Naive thymus-derived CD8-positive, alpha-beta T cell (primary cell): ENCODE measurements at regions not wholly inside any gene's neighbourhood (a gene's known extent, or its start where the extent isn't known, plus 50 kb on each side); places are given as distances from the start of the nearest gene placed in this dataset.

ENCODE experiments used
- ATAC-seq, 2 donors: fragments of 150-1000 bp; cut with Tn5 transposase in 1 of 2; sonication (Bioruptor Pico), chemical (Tn5 transposase) in 1 of 2; 1 replicate in 1 of 2; 2 replicates in 1 of 2; pipeline ENCODE4 v1.10.0; 2021; ENCODE audit warnings: mild to moderate bottlenecking in 2 of 2, moderate library complexity in 2 of 2
- POLR2A ChIA-PET: fragments of 350-600 bp; sonication (Branson Sonifier 250); formaldehyde crosslinking; loops from one replicate; lab custom pipeline; 2021; ENCODE audit warnings: antibody characterized with exemption; lab: Charles Lee
- DNase-seq, 10 donors: peaks; one replicate each; pipeline versions ENCODE4 v3.0.0 to v3.0.0-alpha.2; 2020 to 2022
- H3K27ac Mint-ChIP-seq, 10 donors: one replicate each; pipeline ENCODE4 v1.8.0; 2020 to 2022; ENCODE audit warnings: mild to moderate bottlenecking in 10 of 10, mixed read lengths in 10 of 10, moderate library complexity in 4 of 10, inconsistent platforms in 1 of 10
- H3K27me3 Mint-ChIP-seq, 5 donors: one replicate each; pipeline ENCODE4 v1.8.0; 2021 to 2022; ENCODE audit warnings: mixed read lengths in 5 of 5
- H3K36me3 Mint-ChIP-seq, 3 donors: one replicate each; pipeline ENCODE4 v1.8.0; 2020 to 2022; ENCODE audit warnings: mixed read lengths in 3 of 3, mild to moderate bottlenecking in 2 of 3, inconsistent platforms in 1 of 3
- H3K4me1 Mint-ChIP-seq, 4 donors: one replicate each; pipeline ENCODE4 v1.8.0; 2021 to 2022; ENCODE audit warnings: mixed read lengths in 4 of 4
- H3K4me3 Mint-ChIP-seq, 10 donors: one replicate each; pipeline ENCODE4 v1.8.0; 2020 to 2022; ENCODE audit warnings: mild to moderate bottlenecking in 10 of 10, mixed read lengths in 10 of 10, moderate library complexity in 6 of 10, inconsistent platforms in 1 of 10
- H3K9me3 Mint-ChIP-seq, 9 donors: one replicate each; pipeline ENCODE4 v1.8.0; 2020 to 2022; ENCODE audit warnings: mixed read lengths in 9 of 9, mild to moderate bottlenecking in 3 of 9, inconsistent platforms in 1 of 9, moderate library complexity in 1 of 9

DNA sequence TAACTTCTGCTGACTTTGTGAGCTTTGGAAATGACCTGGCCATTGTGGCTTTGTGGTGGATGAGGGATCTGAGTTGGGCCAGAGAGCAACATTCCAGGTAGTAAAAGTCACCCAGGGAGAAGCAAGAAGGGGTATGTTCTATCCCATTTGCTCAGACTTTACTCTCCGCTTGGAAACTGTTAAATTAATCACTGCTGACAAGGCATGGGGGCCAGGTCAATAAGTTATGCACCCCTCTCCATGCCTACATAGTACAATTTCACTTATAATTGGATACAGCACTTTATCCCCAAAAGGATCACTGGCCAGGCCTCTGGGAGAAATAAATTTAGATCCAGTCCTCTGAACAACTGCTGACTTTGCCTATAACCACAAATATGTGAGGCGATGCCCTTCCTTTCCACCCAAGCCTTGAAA is 92.1 kb downstream of the RPRM start:
- Mint-ChIP-seq H3K4me3 (no peak overlapping the region), H3K9me3 (peaks cover 0 to 11% (median 4%) of the 10 kb centered on the region in 9 donors), H3K27me3 (peaks cover 0 to 8% (median 3%) of the 10 kb centered on the region in 5 donors), H3K4me1 (no peaks in the 10 kb centered on the region), H3K36me3 (no peaks in the 10 kb centered on the region), H3K27ac (no peak overlapping the region)
- ATAC-seq: no peak
- POLR2A ChIA-PET: no interaction called here
- no peak for DNase-seq

DNA sequence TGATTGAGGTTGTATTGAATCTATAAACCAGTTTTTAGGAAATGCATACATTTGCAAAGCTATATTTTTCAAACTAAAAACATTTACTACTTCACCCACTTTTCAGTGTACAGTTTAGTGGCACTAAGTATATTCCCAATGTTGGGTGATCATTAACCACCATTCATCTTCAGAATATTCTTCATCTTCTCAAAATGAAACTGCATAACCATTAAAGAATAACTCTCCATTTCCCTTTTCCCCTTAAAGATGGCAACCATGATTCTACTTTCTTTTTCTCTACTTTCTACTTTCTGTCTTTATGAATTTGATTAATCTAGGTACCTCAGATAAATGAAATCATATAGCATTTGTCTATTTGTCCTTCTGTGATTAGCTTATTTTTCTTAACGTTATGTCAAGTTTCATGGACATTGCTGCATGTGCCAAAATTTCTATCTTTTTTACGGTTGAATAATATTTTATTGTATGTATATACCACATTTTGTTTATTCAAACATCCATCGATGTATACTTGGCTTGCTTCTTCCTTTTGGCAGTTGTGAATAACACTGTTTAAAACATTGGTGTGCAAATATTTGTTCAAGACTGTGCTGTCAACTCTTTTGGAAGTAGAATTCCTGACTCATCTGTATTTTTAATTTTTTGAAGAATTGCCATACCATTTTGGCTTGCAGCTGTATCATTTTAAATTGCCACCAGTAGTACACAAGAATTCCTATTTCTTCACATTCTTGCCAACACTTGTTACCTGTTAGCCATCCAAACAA is 104.9 kb downstream of the RPRM start:
- Mint-ChIP-seq H3K9me3 (peaks cover 0 to 7% (median 0%) of the 10 kb centered on the region in 9 donors), H3K4me3 (no peak overlapping the region), H3K36me3 (no peaks in the 10 kb centered on the region), H3K27ac (no peak overlapping the region), H3K4me1 (no peaks in the 10 kb centered on the region), H3K27me3 (no peaks in the 10 kb centered on the region)
- DNase-seq (no peak), ATAC-seq (no peak)
- POLR2A ChIA-PET: no interaction called here

DNA sequence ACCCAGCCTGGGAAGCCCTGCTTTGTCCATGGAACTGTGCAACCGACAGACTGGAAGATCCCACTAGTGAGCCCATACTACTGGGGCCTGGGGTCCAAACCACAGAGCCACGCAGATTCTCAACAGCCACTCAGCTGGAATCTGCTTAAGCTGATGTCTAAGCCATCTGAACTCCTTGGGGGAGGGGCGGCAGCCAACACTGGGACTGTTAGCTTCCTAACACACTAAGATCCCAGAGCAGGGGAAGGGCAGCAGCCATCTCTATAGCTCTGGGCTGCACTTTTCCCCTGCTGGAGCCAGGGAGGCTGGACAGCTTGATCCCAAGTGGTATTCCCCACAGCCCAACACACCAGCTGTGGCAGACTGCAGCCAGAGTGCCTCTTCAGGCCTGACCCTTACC is 118.3 kb downstream of the RPRM start:
- H3K27ac Mint-ChIP-seq: no peak overlapping the region
- H3K4me1 Mint-ChIP-seq: no peaks in the 10 kb centered on the region
- H3K27me3 Mint-ChIP-seq: peaks cover 0 to 8% (median 1%) of the 10 kb centered on the region in 5 donors
- POLR2A ChIA-PET: no interaction called here
- no peaks in the 10 kb centered on the region for H3K36me3 Mint-ChIP-seq
- no peak overlapping the region for H3K4me3 Mint-ChIP-seq
- no peak for DNase-seq
- peaks cover 0 to 13% (median 6%) of the 10 kb centered on the region in 9 donors for H3K9me3 Mint-ChIP-seq
- ATAC-seq: no peak

DNA sequence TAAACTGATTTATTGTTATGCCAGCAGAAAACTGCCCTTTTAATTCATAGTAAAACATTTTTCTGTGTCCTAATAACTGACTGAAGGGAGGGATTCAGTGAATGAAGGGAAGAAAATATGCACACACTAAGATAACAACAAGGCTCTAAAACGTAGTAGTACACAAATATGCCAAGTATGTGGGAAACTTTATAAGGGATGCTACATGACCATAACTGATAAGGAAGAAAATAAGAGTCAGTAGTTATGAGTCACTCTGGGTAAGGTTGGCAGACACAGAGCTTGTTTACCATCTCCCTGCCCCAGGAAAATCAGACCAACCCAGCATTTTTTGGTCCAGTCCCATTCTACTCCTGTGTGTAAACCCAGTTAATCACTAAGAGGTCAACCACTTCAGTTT is 124.2 kb downstream of the RPRM start:
- ATAC-seq: no peak
- H3K27me3 Mint-ChIP-seq: peaks cover 0 to 1% (median 0%) of the 10 kb centered on the region in 5 donors
- POLR2A ChIA-PET: no interaction called here

DNA sequence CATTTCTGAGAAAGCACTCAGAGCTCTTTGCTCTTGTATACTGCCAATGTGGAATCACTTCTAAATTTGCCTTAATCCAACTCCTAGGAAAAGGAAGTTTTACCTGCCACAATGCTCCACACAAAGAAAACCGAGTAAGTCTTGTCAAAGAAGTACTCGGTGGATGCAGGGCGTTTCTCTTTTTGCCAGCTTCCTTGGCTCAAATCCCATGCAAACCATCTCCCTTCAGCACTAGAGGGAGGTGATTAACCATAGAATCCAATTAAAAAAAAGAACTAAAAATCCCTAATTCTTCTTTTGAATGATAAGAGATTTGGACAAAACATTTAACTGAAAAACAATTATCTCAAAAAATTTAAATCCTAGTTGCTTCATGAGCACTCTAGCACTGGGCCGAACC is 129.0 kb downstream of the RPRM start:
- ATAC-seq: no peak

More for the DNA sequence above, 124.2 kb downstream of the RPRM start:
- Mint-ChIP-seq H3K36me3 (no peaks in the 10 kb centered on the region), H3K4me3 (no peak overlapping the region), H3K4me1 (no peaks in the 10 kb centered on the region), H3K9me3 (peaks cover 0 to 15% (median 7%) of the 10 kb centered on the region in 9 donors), H3K27ac (no peak overlapping the region)
- DNase-seq: no peak

DNA sequence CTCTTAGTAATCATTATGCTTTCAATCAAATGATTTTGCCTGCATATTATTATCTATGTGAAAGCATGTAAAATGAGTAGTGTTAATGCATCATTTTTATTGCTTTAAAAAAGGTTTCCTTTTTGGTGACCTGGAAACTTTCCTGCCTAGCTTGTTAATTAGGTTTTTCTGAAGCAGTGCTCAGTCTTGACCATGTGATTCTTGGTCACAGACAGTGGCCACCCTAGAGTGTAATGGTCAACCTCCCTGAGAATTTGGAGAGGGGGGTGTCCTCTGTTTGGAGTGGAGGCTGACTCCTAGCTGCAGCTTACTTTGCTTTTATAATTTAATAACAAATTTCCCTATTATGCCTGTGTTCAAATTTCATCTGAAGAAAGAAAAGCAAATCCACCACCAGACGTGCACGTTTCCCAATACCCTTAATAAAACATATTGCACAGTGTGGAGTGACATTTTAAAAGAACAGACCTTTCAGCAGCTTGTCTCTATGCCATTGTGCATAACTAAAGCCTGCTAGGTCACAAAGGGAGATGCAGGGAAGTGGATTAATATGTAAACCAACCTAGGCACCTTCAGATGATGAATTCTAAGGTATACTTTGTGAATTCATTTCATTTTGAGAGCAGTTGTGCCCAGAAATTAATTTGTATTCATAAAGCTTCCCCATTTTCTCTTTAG is 130.6 kb downstream of the RPRM start:
- DNase-seq (no peak), ATAC-seq (no peak)
- Mint-ChIP-seq H3K4me1 (no peaks in the 10 kb centered on the region), H3K27me3 (peaks cover 0 to 2% (median 0%) of the 10 kb centered on the region in 5 donors), H3K27ac (no peak overlapping the region), H3K4me3 (no peak overlapping the region), H3K36me3 (no peaks in the 10 kb centered on the region), H3K9me3 (peaks cover 0 to 16% (median 9%) of the 10 kb centered on the region in 9 donors)
- POLR2A ChIA-PET: no interaction called here

More for the DNA sequence above, 129.0 kb downstream of the RPRM start:
- peaks cover 0 to 18% (median 9%) of the 10 kb centered on the region in 9 donors for H3K9me3 Mint-ChIP-seq
- H3K4me3 Mint-ChIP-seq: no peak overlapping the region
- DNase-seq: no peak
- H3K4me1 Mint-ChIP-seq: no peaks in the 10 kb centered on the region
- H3K36me3 Mint-ChIP-seq: no peaks in the 10 kb centered on the region
- POLR2A ChIA-PET: no interaction called here
- peaks cover 0 to 2% (median 0%) of the 10 kb centered on the region in 5 donors for H3K27me3 Mint-ChIP-seq
- no peak overlapping the region for H3K27ac Mint-ChIP-seq

DNA sequence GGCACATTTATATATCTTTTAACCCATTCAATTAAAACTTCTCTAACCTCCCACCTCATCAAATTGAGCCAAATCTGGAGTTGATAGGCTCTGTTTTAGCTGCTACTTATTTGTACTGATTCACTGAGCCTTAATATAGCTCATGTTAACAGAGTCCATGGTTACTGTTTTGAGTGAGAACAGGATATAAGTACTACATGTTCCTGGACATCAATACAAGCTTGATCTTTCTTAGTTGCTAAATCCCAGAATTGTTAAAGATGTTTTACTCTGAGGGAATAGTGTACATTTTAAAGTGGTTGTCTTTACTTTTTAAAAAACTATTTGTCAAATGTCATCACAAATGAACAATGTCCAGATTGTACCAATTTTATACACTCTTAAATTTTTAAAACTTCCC is 157.7 kb downstream of the RPRM start:
- DNase-seq (no peak), ATAC-seq (no peak)
- Mint-ChIP-seq H3K27me3 (no peaks in the 10 kb centered on the region), H3K27ac (no peak overlapping the region), H3K4me1 (no peaks in the 10 kb centered on the region), H3K9me3 (peaks cover 0 to 19% (median 3%) of the 10 kb centered on the region in 9 donors), H3K36me3 (no peaks in the 10 kb centered on the region), H3K4me3 (no peak overlapping the region)
- POLR2A ChIA-PET: no interaction called here

- H3K36me3 Mint-ChIP-seq: no peaks in the 10 kb centered on the region
- ATAC-seq: no peak
- H3K4me3 Mint-ChIP-seq: no peak overlapping the region
- POLR2A ChIA-PET: no interaction called here
- no peak overlapping the region for H3K27ac Mint-ChIP-seq
- DNase-seq: no peak
- peaks cover 0 to 12% (median 2%) of the 10 kb centered on the region in 9 donors for H3K9me3 Mint-ChIP-seq
- no peaks in the 10 kb centered on the region for H3K4me1 Mint-ChIP-seq
- peaks cover 0 to 3% (median 0%) of the 10 kb centered on the region in 5 donors for H3K27me3 Mint-ChIP-seq
Observed at GRCh38 chr2:153311432-153311831, 167.1 kb downstream of the RPRM start.

- no peak overlapping the region for H3K27ac Mint-ChIP-seq
- no peak overlapping the region for H3K4me3 Mint-ChIP-seq
- peaks cover 0 to 8% (median 0%) of the 10 kb centered on the region in 9 donors for H3K9me3 Mint-ChIP-seq
- no peak for ATAC-seq
- DNase-seq: no peak
- peaks cover 0 to 3% (median under 1%) of the 10 kb centered on the region in 5 donors for H3K27me3 Mint-ChIP-seq
- POLR2A ChIA-PET: no interaction called here
- H3K36me3 Mint-ChIP-seq: no peaks in the 10 kb centered on the region
- no peaks in the 10 kb centered on the region for H3K4me1 Mint-ChIP-seq
Observed at GRCh38 chr2:153308466-153308865, 170.1 kb downstream of the RPRM start.

DNA sequence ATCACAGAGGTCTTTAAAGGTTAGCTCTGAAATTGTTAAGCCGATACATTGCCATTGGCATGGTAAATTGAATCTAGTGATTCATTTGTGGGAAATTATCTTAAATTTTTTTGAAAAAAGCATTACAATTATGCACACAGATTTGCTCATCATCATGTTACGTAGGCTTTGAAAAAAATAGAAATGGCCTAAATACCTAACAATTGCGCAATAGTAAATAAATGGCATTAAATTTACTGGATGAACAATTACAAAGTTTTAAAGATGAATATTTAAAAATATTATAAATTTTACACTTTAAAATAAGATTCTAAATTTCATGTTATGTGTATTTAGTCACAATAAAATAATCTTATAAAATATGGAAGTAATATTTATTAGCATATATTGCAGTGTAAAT is 171.3 kb downstream of the RPRM start:
- peaks cover 0 to 7% (median 0%) of the 10 kb centered on the region in 9 donors for H3K9me3 Mint-ChIP-seq
- peaks cover 0 to 3% (median 0%) of the 10 kb centered on the region in 5 donors for H3K27me3 Mint-ChIP-seq
- DNase-seq: no peak
- ATAC-seq: no peak
- no peak overlapping the region for H3K27ac Mint-ChIP-seq
- no peaks in the 10 kb centered on the region for H3K4me1 Mint-ChIP-seq
- no peak overlapping the region for H3K4me3 Mint-ChIP-seq
- POLR2A ChIA-PET: no interaction called here
- no peaks in the 10 kb centered on the region for H3K36me3 Mint-ChIP-seq

- no peak overlapping the region for H3K27ac Mint-ChIP-seq
- peaks cover 0 to 1% (median 0%) of the 10 kb centered on the region in 5 donors for H3K27me3 Mint-ChIP-seq
- POLR2A ChIA-PET: no interaction called here
- DNase-seq (no peak), ATAC-seq (no peak)
- H3K36me3 Mint-ChIP-seq: no peaks in the 10 kb centered on the region
- no peak overlapping the region for H3K4me3 Mint-ChIP-seq
- H3K9me3 Mint-ChIP-seq: peaks cover 0 to 10% (median 0%) of the 10 kb centered on the region in 9 donors
- no peaks in the 10 kb centered on the region for H3K4me1 Mint-ChIP-seq
Observed at GRCh38 chr2:153299809-153300208, 178.8 kb downstream of the RPRM start.

- ATAC-seq: no peak
Observed at GRCh38 chr2:153299217-153299616, 179.3 kb downstream of the RPRM start.

GRCh38 chr2:153294199-153294786 is 184.3 kb downstream of the RPRM start:
- H3K4me1 Mint-ChIP-seq: no peaks in the 10 kb centered on the region
- no peak overlapping the region for H3K4me3 Mint-ChIP-seq
- H3K27me3 Mint-ChIP-seq: no peaks in the 10 kb centered on the region
- H3K36me3 Mint-ChIP-seq: no peaks in the 10 kb centered on the region
- H3K9me3 Mint-ChIP-seq: peaks cover 0 to 3% (median 0%) of the 10 kb centered on the region in 9 donors
- no peak overlapping the region for H3K27ac Mint-ChIP-seq
- no peak for ATAC-seq
- no peak for DNase-seq
- POLR2A ChIA-PET: no interaction called here

More at GRCh38 chr2:153299217-153299616, 179.3 kb downstream of the RPRM start:
- Mint-ChIP-seq H3K27me3 (peaks cover 0 to 1% (median 0%) of the 10 kb centered on the region in 5 donors), H3K4me1 (no peaks in the 10 kb centered on the region), H3K27ac (no peak overlapping the region), H3K4me3 (no peak overlapping the region), H3K9me3 (peaks cover 0 to 10% (median 0%) of the 10 kb centered on the region in 9 donors), H3K36me3 (no peaks in the 10 kb centered on the region)
- POLR2A ChIA-PET: no interaction called here
- no peak for DNase-seq
